Lung (tissue), 11 donors: ENCODE measurements at regions not wholly inside any gene's neighbourhood (a gene's known extent, or its start where the extent isn't known, plus 50 kb on each side); places are given as distances from the start of the nearest gene placed in this dataset.

Experiments
- ATAC-seq: fragments of 200-7000 bp; cut with Tn5 transposase; one replicate; pipeline ENCODE4 v1.9.1; 2020; ENCODE audit warnings: moderate number of reproducible peaks; ENCODE audit not compliant: insufficient read depth, low FRiP score
- DNase-seq, 3 donors: peaks; one replicate each; pipeline ENCODE4 v3.0.0-alpha.2; 2013 to 2017
- H3K27ac ChIP-seq, 2 donors: one replicate each; pipeline ENCODE4 v1.5.1; 2013; ENCODE audit warnings: mild to moderate bottlenecking in 2 of 2, moderate library complexity in 2 of 2, control low read depth in 1 of 2, inconsistent platforms in 1 of 2, low read depth in 1 of 2, low read length in 1 of 2
- H3K27me3 ChIP-seq, 3 donors: one replicate each; pipeline ENCODE4 v1.5.1; 2013; ENCODE audit warnings: low read length in 2 of 3; ENCODE audit not compliant: control insufficient read depth in 3 of 3, insufficient read depth in 3 of 3
- H3K36me3 ChIP-seq, 4 donors: one replicate each; pipeline ENCODE4 v1.5.1; 2013; ENCODE audit warnings: low read length in 4 of 4, mild to moderate bottlenecking in 1 of 4, moderate library complexity in 1 of 4; ENCODE audit not compliant: control insufficient read depth in 4 of 4, insufficient read depth in 4 of 4
- H3K4me1 ChIP-seq, 5 donors: one replicate each; pipeline ENCODE4 v1.5.1; 2013; ENCODE audit warnings: low read length in 5 of 5, mild to moderate bottlenecking in 2 of 5, moderate library complexity in 1 of 5; ENCODE audit not compliant: control insufficient read depth in 5 of 5, insufficient read depth in 5 of 5
- H3K4me3 ChIP-seq: one replicate; pipeline ENCODE4 v1.5.1; 2013; ENCODE audit warnings: mild to moderate bottlenecking, control low read depth, moderate library complexity
- H3K9ac ChIP-seq, 2 donors: one replicate each; pipeline ENCODE4 v1.5.1; 2013; ENCODE audit warnings: low read length in 2 of 2, control low read depth in 1 of 2; ENCODE audit not compliant: insufficient read depth in 1 of 2
- H3K9me3 ChIP-seq, 4 donors: one replicate each; pipeline ENCODE4 v1.5.1; 2013; ENCODE audit warnings: low read length in 3 of 4, mild to moderate bottlenecking in 1 of 4, moderate library complexity in 1 of 4; ENCODE audit not compliant: control insufficient read depth in 4 of 4, insufficient read depth in 3 of 4
- WGBS, 2 donors: extraction: QIAGEN DNeasy Blood & Tissue Kit; methylation state at CpG; one replicate each; pipeline ENCODE4 v1.1.7; 2013; 5-methylcytosine and 5-hydroxymethylcytosine counted together
- TF ChIP-seq, protein P1 (sequence below): IDR thresholded peaks from 2 replicates; pipeline ENCODE4 v1.5.1; 2012; ENCODE audit warnings: mild to moderate bottlenecking; ENCODE audit errors: control extremely low read depth, extremely low read depth
- donor health status: control.
- donor health status: control.
- donor health status: Bipolar disorder and iron deficiency.
- donor health status: healthy.
- donor health status: DM: yes; HTN: yes; CAD: no.

DNA sequence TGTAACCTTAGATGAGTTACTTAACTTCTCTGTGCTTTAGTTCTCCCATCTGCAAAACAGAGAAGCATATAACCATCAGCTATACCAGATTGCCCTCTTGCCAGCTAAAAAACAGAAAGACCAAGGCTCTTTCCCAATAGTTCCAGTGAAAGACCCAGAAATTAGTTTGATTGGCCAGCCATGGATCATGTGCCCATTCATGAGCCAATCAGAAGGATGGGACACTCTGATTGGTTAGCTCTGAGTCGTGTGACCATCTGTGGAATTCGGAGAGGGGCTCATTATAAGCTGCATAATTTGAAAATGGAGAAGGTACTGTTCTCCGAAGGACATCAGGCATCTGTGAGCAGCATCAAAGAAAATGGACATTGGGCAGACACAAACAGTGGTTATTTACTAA lies 155.2 kb downstream of the ABCC12 start:
- no peak overlapping the region for H3K27ac ChIP-seq
- TF ChIP-seq, protein P1, sequence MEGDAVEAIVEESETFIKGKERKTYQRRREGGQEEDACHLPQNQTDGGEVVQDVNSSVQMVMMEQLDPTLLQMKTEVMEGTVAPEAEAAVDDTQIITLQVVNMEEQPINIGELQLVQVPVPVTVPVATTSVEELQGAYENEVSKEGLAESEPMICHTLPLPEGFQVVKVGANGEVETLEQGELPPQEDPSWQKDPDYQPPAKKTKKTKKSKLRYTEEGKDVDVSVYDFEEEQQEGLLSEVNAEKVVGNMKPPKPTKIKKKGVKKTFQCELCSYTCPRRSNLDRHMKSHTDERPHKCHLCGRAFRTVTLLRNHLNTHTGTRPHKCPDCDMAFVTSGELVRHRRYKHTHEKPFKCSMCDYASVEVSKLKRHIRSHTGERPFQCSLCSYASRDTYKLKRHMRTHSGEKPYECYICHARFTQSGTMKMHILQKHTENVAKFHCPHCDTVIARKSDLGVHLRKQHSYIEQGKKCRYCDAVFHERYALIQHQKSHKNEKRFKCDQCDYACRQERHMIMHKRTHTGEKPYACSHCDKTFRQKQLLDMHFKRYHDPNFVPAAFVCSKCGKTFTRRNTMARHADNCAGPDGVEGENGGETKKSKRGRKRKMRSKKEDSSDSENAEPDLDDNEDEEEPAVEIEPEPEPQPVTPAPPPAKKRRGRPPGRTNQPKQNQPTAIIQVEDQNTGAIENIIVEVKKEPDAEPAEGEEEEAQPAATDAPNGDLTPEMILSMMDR = no peak
- H3K36me3 ChIP-seq = no peaks in the 10 kb centered on the region
- H3K9me3 ChIP-seq = no peaks in the 10 kb centered on the region
- no peaks in the 10 kb centered on the region for H3K4me1 ChIP-seq
- DNase-seq (no peak), ATAC-seq (no peak)
- no peaks in the 10 kb centered on the region for H3K27me3 ChIP-seq
- H3K4me3 ChIP-seq = no peak overlapping the region
- no peak overlapping the region for H3K9ac ChIP-seq
- 86 to 91% methylated on average over 3 of the region's 3 CpGs for WGBS, 2 donors

DNA sequence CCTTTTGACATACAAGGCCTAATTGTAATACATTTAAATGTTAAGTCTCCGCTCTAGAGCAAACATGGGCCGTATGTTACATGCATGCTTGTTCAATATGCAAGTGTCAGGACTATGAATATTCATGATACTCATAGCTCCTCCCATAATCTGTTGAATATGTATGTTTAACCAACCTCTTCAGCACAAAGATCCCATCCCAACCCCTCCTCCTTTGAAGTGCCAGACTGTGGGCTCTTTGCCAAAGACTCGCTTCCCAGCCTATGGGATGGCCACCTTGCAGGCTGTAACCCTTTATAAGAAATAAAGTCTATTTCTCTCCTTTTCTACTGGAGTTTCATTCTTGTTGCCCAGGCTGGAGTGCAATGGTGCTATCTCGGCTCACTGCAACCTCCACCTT lies 156.2 kb downstream of the ABCC12 start:
- Histone ChIP-seq H3K36me3 (no peaks in the 10 kb centered on the region), H3K4me3 (no peak overlapping the region), H3K9me3 (no peaks in the 10 kb centered on the region), H3K9ac (no peak overlapping the region), H3K4me1 (no peaks in the 10 kb centered on the region), H3K27me3 (no peaks in the 10 kb centered on the region), H3K27ac (no peak overlapping the region)
- TF ChIP-seq, protein P1 = no peak
- no peak for DNase-seq
- WGBS, 2 donors = 96 to 98% methylated on average over 4 of the region's 4 CpGs
- no peak for ATAC-seq

DNA sequence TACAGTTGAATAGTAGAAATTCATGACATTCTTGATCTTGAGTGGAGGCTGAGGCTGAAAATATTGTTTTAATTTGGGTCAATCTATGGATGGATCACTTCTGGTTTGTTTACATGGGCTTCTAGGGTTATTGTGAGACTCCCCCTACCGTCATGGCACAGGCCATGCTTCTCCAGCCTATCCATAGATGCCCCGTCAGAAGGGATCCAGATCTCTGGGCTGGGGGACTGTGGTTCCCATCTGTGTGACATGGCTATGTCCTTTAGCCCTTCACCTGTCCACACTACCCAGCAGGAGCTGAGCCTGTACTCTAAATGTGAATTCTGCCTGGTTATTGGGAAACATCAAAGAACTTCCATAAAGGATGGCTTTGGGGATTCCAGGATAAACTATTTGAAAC lies 160.4 kb downstream of the ABCC12 start:
- no peak overlapping the region for H3K4me3 ChIP-seq

DNA sequence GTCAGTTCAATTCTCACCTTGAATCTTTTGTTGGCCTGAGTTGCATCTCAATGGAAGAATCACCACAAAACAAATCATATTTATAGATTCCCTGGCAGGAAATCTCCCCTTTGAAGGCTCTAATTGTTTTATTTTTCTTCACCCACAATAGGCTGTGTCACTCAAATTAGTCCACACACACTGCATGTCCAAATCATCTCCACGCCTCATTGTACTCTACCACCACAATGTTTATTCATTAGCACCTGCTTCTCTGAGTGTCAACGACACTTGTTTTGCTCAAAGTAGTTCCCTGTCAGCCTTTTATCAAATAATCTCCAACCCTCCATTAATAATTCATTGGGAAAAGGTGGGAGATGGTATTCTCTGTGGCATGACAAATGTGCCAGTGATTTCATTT lies 164.3 kb downstream of the ABCC12 start:
- 64 to 77% methylated on average over 2 of the region's 2 CpGs for WGBS, 2 donors
- TF ChIP-seq, protein P1 = no peak
- H3K27ac ChIP-seq = no peak overlapping the region
- ATAC-seq (no peak), DNase-seq (no peak)
- H3K4me3 ChIP-seq = no peak overlapping the region
- no peaks in the 10 kb centered on the region for H3K27me3 ChIP-seq
- no peak overlapping the region for H3K9ac ChIP-seq
- no peaks in the 10 kb centered on the region for H3K36me3 ChIP-seq
- H3K9me3 ChIP-seq = peaks cover 0 to 6% (median 1%) of the 10 kb centered on the region in 4 donors
- H3K4me1 ChIP-seq = no peaks in the 10 kb centered on the region

More for the DNA sequence above, 160.4 kb downstream of the ABCC12 start:
- H3K9me3 ChIP-seq = peaks cover 0 to 5% (median 1%) of the 10 kb centered on the region in 4 donors
- no peaks in the 10 kb centered on the region for H3K36me3 ChIP-seq
- no peak overlapping the region for H3K9ac ChIP-seq
- TF ChIP-seq, protein P1 = no peak
- DNase-seq (no peak), ATAC-seq (no peak)
- no peaks in the 10 kb centered on the region for H3K27me3 ChIP-seq
- no peak overlapping the region for H3K27ac ChIP-seq
- no peaks in the 10 kb centered on the region for H3K4me1 ChIP-seq
- WGBS, 2 donors = 79 to 81% methylated on average over 2 of the region's 2 CpGs
